ENCODE measurements at regions not wholly inside any gene's neighbourhood (a gene's known extent, or its start where the extent isn't known, plus 50 kb on each side); places are given as distances from the start of the nearest gene placed in this dataset.

DNA sequence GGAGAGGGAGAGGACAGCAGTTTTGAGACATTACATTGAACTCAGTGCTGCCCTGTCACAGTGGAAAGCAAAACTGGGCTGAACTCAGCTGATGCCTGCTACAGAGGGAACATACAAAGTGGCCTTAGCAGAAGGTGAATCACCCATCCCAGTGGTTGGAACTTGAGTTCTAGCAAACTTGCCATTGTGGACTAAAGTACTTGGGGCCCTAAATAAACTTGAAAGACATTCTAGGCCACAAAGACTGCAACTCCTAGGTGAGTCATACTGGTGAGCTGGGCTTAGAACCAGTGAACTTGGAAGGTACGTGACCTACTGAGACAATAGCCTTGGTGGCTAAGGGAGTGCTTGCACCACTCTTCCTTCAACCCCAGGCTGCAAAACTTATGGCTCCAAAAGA, 155.7 kb upstream of the RIOK2 start:
- no peak overlapping the region for H2AK5ac ChIP-seq (ENCODE audit: low read length)
- H2BK120ac ChIP-seq (ENCODE audit: insufficient read depth, low read length, poor library complexity): no peak overlapping the region
- H3K9ac ChIP-seq (ENCODE audit: low read length): no peak overlapping the region
- H2BK5ac ChIP-seq (ENCODE audit: low read depth, low read length, poor library complexity): no peak overlapping the region
- no peak overlapping the region for H3K14ac ChIP-seq (ENCODE audit: low read length)
- H4K12ac ChIP-seq (ENCODE audit: low read depth, low read length): no peak overlapping the region
- no peak overlapping the region for H2BK12ac ChIP-seq (ENCODE audit: low read length)
- no peaks in the 10 kb centered on the region for H3K79me1 ChIP-seq (ENCODE audit: low read length)
- no peak overlapping the region for H3K4me2 ChIP-seq (ENCODE audit: low read length)
- H3K79me2 ChIP-seq (ENCODE audit: control insufficient read depth, insufficient read depth, low read length, poor library complexity): no peaks in the 10 kb centered on the region
- no peak overlapping the region for H3K18ac ChIP-seq (ENCODE audit: low read length)
- no peak overlapping the region for H2AFZ ChIP-seq (ENCODE audit: insufficient read depth, low read length, poor library complexity)
- H3K27ac ChIP-seq (ENCODE audit: low read depth, low read length): no peak overlapping the region
- no peak for DNase-seq
- H3K36me3 ChIP-seq (ENCODE audit: control insufficient read depth in 1 of 2, insufficient read depth in 2 of 2, low read length in 2 of 2): no peaks in the 10 kb centered on the region
- no peak overlapping the region for H3K4me3 ChIP-seq (ENCODE audit: low read depth, low read length)
- no peaks in the 10 kb centered on the region for H3K27me3 ChIP-seq (ENCODE audit: insufficient read depth, low read length)
- H4K8ac ChIP-seq (ENCODE audit: low read depth, low read length): no peak overlapping the region
- WGBS (ENCODE audit: extremely low coverage, insufficient coverage, insufficient read length): no CpG with 5 or more reads among the region's 1 CpG
- no peaks in the 10 kb centered on the region for H3K4me1 ChIP-seq (ENCODE audit: control insufficient read depth in 1 of 2, insufficient read depth in 2 of 2, low read length in 2 of 2)
- peaks cover 9% of the 10 kb centered on the region for H3K9me3 ChIP-seq (ENCODE audit: insufficient read depth, low read depth, low read length)
- H3K23ac ChIP-seq (ENCODE audit: low read length): no peak overlapping the region
- no peak overlapping the region for H4K91ac ChIP-seq (ENCODE audit: low read depth, low read length)
- H3K4ac ChIP-seq (ENCODE audit: low read depth, low read length): no peak overlapping the region

DNA sequence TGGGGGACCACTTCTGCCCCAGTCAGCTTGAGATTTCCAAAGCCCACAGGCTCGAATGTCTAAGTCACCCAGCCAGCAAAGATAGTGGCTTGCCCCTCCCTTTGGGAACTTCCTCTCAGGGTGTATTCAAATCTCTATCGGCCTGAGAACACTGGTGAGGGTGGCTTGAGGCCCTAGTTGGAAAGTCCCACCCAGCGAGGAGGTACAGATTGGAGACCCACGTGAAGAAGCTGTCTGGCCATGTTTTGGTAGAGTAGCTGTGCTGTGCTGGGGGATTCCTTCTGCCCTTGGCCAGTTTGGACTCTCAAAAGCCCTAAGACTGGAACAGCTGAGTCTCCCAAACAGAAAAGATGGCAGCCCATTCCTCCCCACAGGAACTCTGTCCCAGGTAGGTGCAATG, 172.7 kb upstream of the RIOK2 start:
- H3K4me3 ChIP-seq (ENCODE audit: low read depth, low read length): no peak overlapping the region
- H3K14ac ChIP-seq (ENCODE audit: low read length): no peak overlapping the region
- no peak overlapping the region for H2BK120ac ChIP-seq (ENCODE audit: insufficient read depth, low read length, poor library complexity)
- no peaks in the 10 kb centered on the region for H3K79me1 ChIP-seq (ENCODE audit: low read length)
- H3K79me2 ChIP-seq (ENCODE audit: control insufficient read depth, insufficient read depth, low read length, poor library complexity): no peaks in the 10 kb centered on the region
- no peak overlapping the region for H3K23ac ChIP-seq (ENCODE audit: low read length)
- H4K8ac ChIP-seq (ENCODE audit: low read depth, low read length): no peak overlapping the region
- H4K91ac ChIP-seq (ENCODE audit: low read depth, low read length): no peak overlapping the region
- no peak overlapping the region for H3K4ac ChIP-seq (ENCODE audit: low read depth, low read length)
- H2BK12ac ChIP-seq (ENCODE audit: low read length): no peak overlapping the region
- no peak overlapping the region for H3K9ac ChIP-seq (ENCODE audit: low read length)
- no peak overlapping the region for H3K27ac ChIP-seq (ENCODE audit: low read depth, low read length)
- H3K9me3 ChIP-seq (ENCODE audit: insufficient read depth, low read depth, low read length): no peaks in the 10 kb centered on the region
- no peak overlapping the region for H3K18ac ChIP-seq (ENCODE audit: low read length)
- no peak for DNase-seq
- no peaks in the 10 kb centered on the region for H3K27me3 ChIP-seq (ENCODE audit: insufficient read depth, low read length)
- H3K36me3 ChIP-seq (ENCODE audit: control insufficient read depth in 1 of 2, insufficient read depth in 2 of 2, low read length in 2 of 2): no peaks in the 10 kb centered on the region
- no peak overlapping the region for H2BK5ac ChIP-seq (ENCODE audit: low read depth, low read length, poor library complexity)
- H2AFZ ChIP-seq (ENCODE audit: insufficient read depth, low read length, poor library complexity): no peak overlapping the region
- H4K12ac ChIP-seq (ENCODE audit: low read depth, low read length): no peak overlapping the region
- no peak overlapping the region for H3K4me2 ChIP-seq (ENCODE audit: low read length)
- H3K4me1 ChIP-seq (ENCODE audit: control insufficient read depth in 1 of 2, insufficient read depth in 2 of 2, low read length in 2 of 2): no peaks in the 10 kb centered on the region
- H2AK5ac ChIP-seq (ENCODE audit: low read length): no peak overlapping the region
- WGBS (ENCODE audit: extremely low coverage, insufficient coverage, insufficient read length): no CpG with 5 or more reads among the region's 4 CpGs

DNA sequence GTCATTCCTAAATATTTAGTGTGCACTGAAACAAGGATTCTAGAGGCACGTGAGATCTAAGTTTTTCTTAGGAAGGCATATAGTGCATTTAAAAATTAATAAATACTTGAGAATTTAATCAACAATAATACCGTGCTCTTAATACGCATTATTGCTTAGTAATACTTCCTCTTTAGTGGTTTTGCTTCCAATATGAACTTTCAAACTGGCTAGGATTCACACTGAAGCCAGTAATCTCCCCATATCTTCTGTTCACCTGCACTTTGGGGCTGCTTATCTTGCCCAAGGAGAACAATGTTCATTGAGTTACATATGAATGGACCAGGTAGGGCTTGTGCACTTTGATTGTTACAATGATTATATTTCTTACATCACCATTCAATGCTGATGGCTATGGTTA, 180.5 kb upstream of the RIOK2 start:
- Histone ChIP-seq H3K9ac (ENCODE audit: low read length) (no peak overlapping the region), H4K8ac (ENCODE audit: low read depth, low read length) (no peak overlapping the region), H3K27me3 (ENCODE audit: insufficient read depth, low read length) (no peaks in the 10 kb centered on the region), H3K79me2 (ENCODE audit: control insufficient read depth, insufficient read depth, low read length, poor library complexity) (no peaks in the 10 kb centered on the region), H2AK5ac (ENCODE audit: low read length) (no peak overlapping the region), H3K9me3 (ENCODE audit: insufficient read depth, low read depth, low read length) (no peaks in the 10 kb centered on the region), H3K4ac (ENCODE audit: low read depth, low read length) (no peak overlapping the region), H4K91ac (ENCODE audit: low read depth, low read length) (no peak overlapping the region), H3K4me3 (ENCODE audit: low read depth, low read length) (no peak overlapping the region), H3K14ac (ENCODE audit: low read length) (no peak overlapping the region), H2BK120ac (ENCODE audit: insufficient read depth, low read length, poor library complexity) (no peak overlapping the region), H3K36me3 (ENCODE audit: control insufficient read depth in 1 of 2, insufficient read depth in 2 of 2, low read length in 2 of 2) (no peaks in the 10 kb centered on the region), H4K12ac (ENCODE audit: low read depth, low read length) (no peak overlapping the region), H2BK12ac (ENCODE audit: low read length) (no peak overlapping the region), H3K27ac (ENCODE audit: low read depth, low read length) (no peak overlapping the region), H3K18ac (ENCODE audit: low read length) (no peak overlapping the region), H2AFZ (ENCODE audit: insufficient read depth, low read length, poor library complexity) (no peak overlapping the region), H3K4me1 (ENCODE audit: control insufficient read depth in 1 of 2, insufficient read depth in 2 of 2, low read length in 2 of 2) (no peaks in the 10 kb centered on the region), H3K23ac (ENCODE audit: low read length) (no peak overlapping the region), H2BK5ac (ENCODE audit: low read depth, low read length, poor library complexity) (no peak overlapping the region), H3K4me2 (ENCODE audit: low read length) (no peak overlapping the region), H3K79me1 (ENCODE audit: low read length) (no peaks in the 10 kb centered on the region)
- no peak for DNase-seq
- WGBS (ENCODE audit: extremely low coverage, insufficient coverage, insufficient read length): no CpG with 5 or more reads among the region's 3 CpGs

DNA sequence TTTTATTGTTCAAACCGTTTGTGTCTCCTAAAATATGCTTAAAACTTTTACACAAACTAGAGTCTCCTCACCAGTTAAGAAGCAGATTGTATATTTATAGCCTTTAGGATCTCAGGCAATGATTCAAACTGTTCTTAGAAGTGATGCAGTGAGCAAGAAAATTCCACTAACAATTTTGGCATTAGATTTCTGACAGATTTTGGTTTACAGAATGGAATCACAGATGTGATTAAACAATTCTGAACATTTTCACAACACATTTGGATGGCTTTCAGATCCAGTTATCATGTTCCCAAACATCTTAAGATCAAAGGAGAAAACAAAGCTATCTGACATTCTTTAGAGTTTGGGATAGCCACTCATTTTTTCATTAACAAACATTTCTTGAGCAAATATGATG, 181.7 kb upstream of the RIOK2 start:
- Histone ChIP-seq H3K14ac (ENCODE audit: low read length) (no peak overlapping the region), H3K18ac (ENCODE audit: low read length) (no peak overlapping the region), H3K23ac (ENCODE audit: low read length) (no peak overlapping the region), H3K27ac (ENCODE audit: low read depth, low read length) (no peak overlapping the region), H2BK120ac (ENCODE audit: insufficient read depth, low read length, poor library complexity) (no peak overlapping the region), H3K4me1 (ENCODE audit: control insufficient read depth in 1 of 2, insufficient read depth in 2 of 2, low read length in 2 of 2) (no peaks in the 10 kb centered on the region), H3K9me3 (ENCODE audit: insufficient read depth, low read depth, low read length) (no peaks in the 10 kb centered on the region), H2BK5ac (ENCODE audit: low read depth, low read length, poor library complexity) (no peak overlapping the region), H3K4me3 (ENCODE audit: low read depth, low read length) (no peak overlapping the region), H3K79me1 (ENCODE audit: low read length) (no peaks in the 10 kb centered on the region), H3K79me2 (ENCODE audit: control insufficient read depth, insufficient read depth, low read length, poor library complexity) (no peaks in the 10 kb centered on the region), H4K91ac (ENCODE audit: low read depth, low read length) (no peak overlapping the region), H3K9ac (ENCODE audit: low read length) (no peak overlapping the region), H3K36me3 (ENCODE audit: control insufficient read depth in 1 of 2, insufficient read depth in 2 of 2, low read length in 2 of 2) (no peaks in the 10 kb centered on the region), H4K12ac (ENCODE audit: low read depth, low read length) (no peak overlapping the region), H2BK12ac (ENCODE audit: low read length) (no peak overlapping the region), H3K27me3 (ENCODE audit: insufficient read depth, low read length) (no peaks in the 10 kb centered on the region), H3K4me2 (ENCODE audit: low read length) (no peak overlapping the region), H4K8ac (ENCODE audit: low read depth, low read length) (no peak overlapping the region), H3K4ac (ENCODE audit: low read depth, low read length) (no peak overlapping the region), H2AFZ (ENCODE audit: insufficient read depth, low read length, poor library complexity) (no peak overlapping the region), H2AK5ac (ENCODE audit: low read length) (no peak overlapping the region)
- WGBS (ENCODE audit: extremely low coverage, insufficient coverage, insufficient read length): no CpG with 5 or more reads among the region's 1 CpG
- no peak for DNase-seq
